H9 (cell line): ENCODE measurements at regions not wholly inside any gene's neighbourhood (a gene's known extent, or its start where the extent isn't known, plus 50 kb on each side); places are given as distances from the start of the nearest gene placed in this dataset.

Experiments used
- DNase-seq: peaks from one replicate; pipeline ENCODE4 v3.0.0-alpha.2; 2017
- H2AFZ ChIP-seq: one replicate; pipeline ENCODE4 v1.6.1; 2013; ENCODE audit warnings: mild to moderate bottlenecking, low read length, control low read depth, moderate library complexity
- H2AK5ac ChIP-seq: 2 replicates; pipeline ENCODE4 v1.6.1; 2013; ENCODE audit warnings: low read length, control low read depth, mixed read lengths; ENCODE audit not compliant: insufficient read length
- H2BK120ac ChIP-seq: one replicate; pipeline ENCODE4 v1.6.1; 2013; ENCODE audit warnings: low read depth, mild to moderate bottlenecking, low read length, control low read depth, inconsistent platforms; ENCODE audit not compliant: poor library complexity, severe bottlenecking
- H2BK12ac ChIP-seq: 2 replicates; pipeline ENCODE4 v1.6.1; 2013; ENCODE audit warnings: low read length, control low read depth, mixed read lengths, low read depth; ENCODE audit not compliant: insufficient read length
- H2BK15ac ChIP-seq: 2 replicates; pipeline ENCODE4 v1.6.1; 2013; ENCODE audit warnings: low read depth, low read length, control low read depth
- H2BK20ac ChIP-seq: one replicate; pipeline ENCODE4 v1.6.1; 2013; ENCODE audit warnings: low read depth, mild to moderate bottlenecking, low read length, control low read depth, inconsistent platforms; ENCODE audit not compliant: poor library complexity, severe bottlenecking
- H2BK5ac ChIP-seq: 2 replicates; pipeline ENCODE4 v1.6.1; 2013; ENCODE audit warnings: low read length, control low read depth, mixed read lengths; ENCODE audit not compliant: insufficient read length
- H3K14ac ChIP-seq: 2 replicates; pipeline ENCODE4 v1.6.1; 2013; ENCODE audit warnings: low read length, control low read depth; ENCODE audit not compliant: insufficient read depth
- H3K18ac ChIP-seq: 2 replicates; pipeline ENCODE4 v1.6.1; 2013; ENCODE audit warnings: low read depth, mild to moderate bottlenecking, mixed read lengths, low read length, control low read depth; ENCODE audit not compliant: insufficient read length
- H3K23ac ChIP-seq: 2 replicates; pipeline ENCODE4 v1.6.1; 2013; ENCODE audit warnings: low read length, control low read depth, mixed read lengths, low read depth; ENCODE audit not compliant: insufficient read length
- H3K23me2 ChIP-seq: 2 replicates; pipeline ENCODE4 v1.6.1; 2013; ENCODE audit warnings: low read depth, mild to moderate bottlenecking, mixed read lengths, low read length, control low read depth; ENCODE audit not compliant: insufficient read length, poor library complexity, severe bottlenecking
- H3K27ac ChIP-seq: 2 replicates; pipeline ENCODE4 v1.5.1; 2013; ENCODE audit warnings: low read length, control low read depth, mixed read lengths, low read depth; ENCODE audit not compliant: insufficient read length
- H3K27me3 ChIP-seq: 2 replicates; pipeline ENCODE4 v1.6.1; 2013; ENCODE audit warnings: low read length, control low read depth, inconsistent platforms; ENCODE audit not compliant: insufficient read depth
- H3K4ac ChIP-seq: 2 replicates; pipeline ENCODE4 v1.6.1; 2013; ENCODE audit warnings: low read depth, mild to moderate bottlenecking, control low read depth, inconsistent platforms, low read length, moderate library complexity
- H3K4me1 ChIP-seq: 2 replicates; pipeline ENCODE4 v1.6.1; 2013; ENCODE audit warnings: low read length, control low read depth, inconsistent platforms; ENCODE audit not compliant: insufficient read depth
- H3K4me2 ChIP-seq: 2 replicates; pipeline ENCODE4 v1.6.1; 2013; ENCODE audit warnings: low read length, control low read depth, mixed read lengths; ENCODE audit not compliant: insufficient read length, insufficient read depth
- H3K56ac ChIP-seq: 2 replicates; pipeline ENCODE4 v1.6.1; 2013; ENCODE audit warnings: low read depth, mild to moderate bottlenecking, mixed read lengths, low read length, control low read depth; ENCODE audit not compliant: insufficient read length
- H3K79me1 ChIP-seq: 2 replicates; pipeline ENCODE4 v1.6.1; 2013; ENCODE audit warnings: low read depth, mild to moderate bottlenecking, moderate library complexity, low read length, control low read depth, inconsistent platforms; ENCODE audit not compliant: insufficient read depth, poor library complexity, severe bottlenecking
- H3K79me2 ChIP-seq: 2 replicates; pipeline ENCODE4 v1.6.1; 2013; ENCODE audit warnings: low read length, control low read depth, inconsistent platforms; ENCODE audit not compliant: insufficient read depth
- H3K9ac ChIP-seq: 2 replicates; pipeline ENCODE4 v1.6.1; 2013; ENCODE audit warnings: low read length, control low read depth, mixed read lengths; ENCODE audit not compliant: insufficient read length; ENCODE audit errors: extremely low read depth
- H3K9me3 ChIP-seq: one replicate; pipeline ENCODE4 v1.6.1; 2013; ENCODE audit warnings: low read depth, low read length, inconsistent platforms; ENCODE audit not compliant: control insufficient read depth
- H3T11ph ChIP-seq: one replicate; pipeline ENCODE4 v1.6.1; 2013; ENCODE audit warnings: mild to moderate bottlenecking, low read length, control low read depth, inconsistent platforms
- H4K20me1 ChIP-seq: one replicate; pipeline ENCODE4 v1.6.1; 2013; ENCODE audit not compliant: control insufficient read depth, insufficient read length, insufficient read depth
- H4K5ac ChIP-seq: 2 replicates; pipeline ENCODE4 v1.6.1; 2013; ENCODE audit warnings: low read depth, mild to moderate bottlenecking, mixed read lengths, low read length, control low read depth; ENCODE audit not compliant: insufficient read length
- H4K8ac ChIP-seq: replicated peaks from 2 replicates; pipeline ENCODE4 v1.6.1; 2013; ENCODE audit warnings: low read length, control low read depth, mixed read lengths, low read depth; ENCODE audit not compliant: insufficient read length
- H4K91ac ChIP-seq: 2 replicates; pipeline ENCODE4 v1.6.1; 2013; ENCODE audit warnings: low read depth, mild to moderate bottlenecking, moderate library complexity, mixed read lengths, low read length, control low read depth; ENCODE audit not compliant: insufficient read length
- H3K27ac Mint-ChIP-seq, 3 experiments: 2 replicates in 2 of 3; 3 replicates in 1 of 3; pipeline ENCODE4 v1.8.0; 2020 to 2021; ENCODE audit warnings: mixed read lengths in 3 of 3, mild to moderate bottlenecking in 1 of 3, moderate library complexity in 1 of 3
- H3K27me3 Mint-ChIP-seq: 2 replicates; pipeline ENCODE4 v1.8.0; 2021; ENCODE audit warnings: low read depth, mild to moderate bottlenecking, moderate library complexity, mixed read lengths
- H3K36me3 Mint-ChIP-seq, 3 experiments: 2 replicates in 2 of 3; 3 replicates in 1 of 3; pipeline ENCODE4 v1.8.0; 2020 to 2021; ENCODE audit warnings: low read depth in 3 of 3, mixed read lengths in 3 of 3; ENCODE audit not compliant: insufficient read depth in 1 of 3
- H3K4me1 Mint-ChIP-seq, 2 experiments: 2 replicates each; pipeline ENCODE4 v1.8.0; 2020; ENCODE audit warnings: mixed read lengths in 2 of 2
- H3K4me3 Mint-ChIP-seq, 2 experiments: 2 replicates in 1 of 2; 3 replicates in 1 of 2; pipeline ENCODE4 v1.8.0; 2020 to 2021; ENCODE audit warnings: mild to moderate bottlenecking in 2 of 2, mixed read lengths in 2 of 2, moderate library complexity in 1 of 2
- H3K9me3 Mint-ChIP-seq, 2 experiments: 2 replicates in 1 of 2; 3 replicates in 1 of 2; pipeline ENCODE4 v1.8.0; 2020; ENCODE audit warnings: mild to moderate bottlenecking in 2 of 2, mixed read lengths in 2 of 2, moderate library complexity in 1 of 2
- CTCF ChIP-seq: fragments of 200-600 bp; sonication (generic); conservative IDR thresholded peaks from 3 replicates; pipeline ENCODE4 v1.8.0; 2021; ENCODE audit warnings: antibody characterized with exemption, mild to moderate bottlenecking
- WGBS: extraction: QIAGEN DNeasy Blood & Tissue Kit; methylation state at CpG from one replicate; pipeline ENCODE4 v1.1.7; 2013; ENCODE audit warnings: missing lambda C conversion rate, low lambda C conversion rate, mixed read lengths; ENCODE audit not compliant: insufficient read length; ENCODE audit errors: extremely low coverage; 5-methylcytosine and 5-hydroxymethylcytosine counted together

GRCh38 chr13:111923991-111924677 is 142.8 kb upstream of the SOX1 start:
- Histone ChIP-seq H3K9me3 (no peaks in the 10 kb centered on the region), H3K79me1 (no peaks in the 10 kb centered on the region), H4K91ac (no peak overlapping the region), H3K9ac (no peak overlapping the region), H3K4me2 (no peak overlapping the region), H4K5ac (no peak overlapping the region), H3K4me1 (peaks cover 2% of the 10 kb centered on the region; the same call in 1 of the 2 replicates), H3K23me2 (no peaks in the 10 kb centered on the region), H4K8ac (no peak overlapping the region), H3K18ac (no peak overlapping the region), H3K27ac (no peak overlapping the region), H3K27me3 (no peaks in the 10 kb centered on the region), H2AFZ (no peak overlapping the region), H2AK5ac (no peak overlapping the region), H2BK15ac (no peak overlapping the region), H2BK20ac (no peak overlapping the region), H3K79me2 (no peaks in the 10 kb centered on the region), H3K56ac (no peak overlapping the region), H3K4ac (no peak overlapping the region), H2BK12ac (no peak overlapping the region), H3K23ac (no peak overlapping the region), H2BK5ac (no peak overlapping the region), H4K20me1 (no peaks in the 10 kb centered on the region), H3K14ac (no peak overlapping the region), H3T11ph (no peak overlapping the region), H2BK120ac (no peak overlapping the region)
- H3K4me1 Mint-ChIP-seq = peaks cover 9 to 16% of the 10 kb centered on the region in 2 experiments; a peak in 3 of 4 replicates
- no peak overlapping the region for H3K4me3 Mint-ChIP-seq
- no CpG with 5 or more reads among the region's 15 CpGs for WGBS
- peaks cover 49% of the 10 kb centered on the region for H3K27me3 Mint-ChIP-seq
- DNase-seq = peak; percentile 8
- H3K9me3 Mint-ChIP-seq = no peaks in the 10 kb centered on the region
- H3K27ac Mint-ChIP-seq = no peak overlapping the region
- no peaks in the 10 kb centered on the region; a peak in 2 of 7 replicates for H3K36me3 Mint-ChIP-seq
- TF ChIP-seq CTCF = no peak
